ENCODE measurements at regions not wholly inside any gene's neighbourhood (a gene's known extent, or its start where the extent isn't known, plus 50 kb on each side); places are given as distances from the start of the nearest gene placed in this dataset.

- no peaks in the 10 kb centered on the region for H3K9me2 ChIP-seq (ENCODE audit: insufficient read depth, low read length)
- intact Hi-C loops (cut with micrococcal nuclease; ENCODE audit: unreplicated experiment) = no loop called here
- CTCF ChIA-PET (ENCODE audit: unreplicated experiment) = no interaction called here
- no peak overlapping the region for H3K4me3 ChIP-seq (ENCODE audit: low read depth, low read length, poor library complexity, severe bottlenecking)
- no peaks in the 10 kb centered on the region for H3K4me1 ChIP-seq (ENCODE audit: insufficient read depth, low read length, poor library complexity, severe bottlenecking)
- no peak for DNase-seq (ENCODE audit: low spot score)
- no peaks in the 10 kb centered on the region for H3K79me2 ChIP-seq (ENCODE audit: insufficient read depth, low read depth, low read length)
- TF ChIP-seq CTCF (conservative IDR thresholded peaks at IDR 0.05; ENCODE audit: low read length) (no peak), EZH2phosphoT487 (IDR thresholded peaks at IDR 0.05; ENCODE audit: borderline replicate concordance, low read depth, low read length) (no peak)
- H2AFZ ChIP-seq (ENCODE audit: low read length) = no peak overlapping the region
- no peak overlapping the region for H3K4me2 ChIP-seq (ENCODE audit: low read length)
- no peaks in the 10 kb centered on the region for H4K20me1 ChIP-seq (ENCODE audit: insufficient read depth, low read length)
- POLR2A ChIA-PET = no interaction called here
- H3K9me3 ChIP-seq (ENCODE audit: low read length) = no peaks in the 10 kb centered on the region
- H3K36me3 ChIP-seq (ENCODE audit: insufficient read depth, low read length) = no peaks in the 10 kb centered on the region
- H3K27ac ChIP-seq (ENCODE audit: low read depth, low read length, poor library complexity, severe bottlenecking) = no peak overlapping the region
- BruUV-seq (replicated peaks) = no TSS peak
Observed at GRCh38 chr18:51513517-51513916, 316.0 kb upstream of the MEX3C start.

DNA sequence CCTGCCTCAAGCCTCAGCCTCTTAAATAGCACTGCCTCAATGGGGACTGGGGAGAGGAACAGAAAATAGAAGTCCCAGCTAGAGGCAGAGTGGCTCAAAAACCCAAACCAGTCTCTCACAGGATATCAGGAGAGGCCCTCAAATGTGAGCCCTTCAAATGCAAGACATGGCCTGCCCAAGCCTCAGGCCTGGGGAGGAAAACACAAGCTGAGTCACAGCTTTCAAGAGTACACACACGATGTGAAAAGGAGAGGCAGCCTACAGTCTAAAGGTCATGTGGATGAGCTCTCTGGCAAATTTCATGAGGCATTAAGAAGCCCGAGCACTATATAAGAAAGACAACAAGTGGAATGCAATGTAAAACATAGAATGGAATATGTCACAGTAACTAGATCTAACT is 316.6 kb upstream of the MEX3C start:
- H3K9me3 ChIP-seq (ENCODE audit: low read length) = no peaks in the 10 kb centered on the region
- intact Hi-C loops (cut with micrococcal nuclease; ENCODE audit: unreplicated experiment) = no loop called here
- no peaks in the 10 kb centered on the region for H3K79me2 ChIP-seq (ENCODE audit: insufficient read depth, low read depth, low read length)
- TF ChIP-seq EZH2phosphoT487 (IDR thresholded peaks at IDR 0.05; ENCODE audit: borderline replicate concordance, low read depth, low read length) = no peak
- H3K4me2 ChIP-seq (ENCODE audit: low read length) = no peak overlapping the region
- H3K4me1 ChIP-seq (ENCODE audit: insufficient read depth, low read length, poor library complexity, severe bottlenecking) = no peaks in the 10 kb centered on the region
- H3K9me2 ChIP-seq (ENCODE audit: insufficient read depth, low read length) = no peaks in the 10 kb centered on the region
- H3K27ac ChIP-seq (ENCODE audit: low read depth, low read length, poor library complexity, severe bottlenecking) = no peak overlapping the region
- ChIA-PET POLR2A (interaction anchor here (0.7 kb wide), 1 partner anchor 72 kb away, joined by 3 read pairs; no protein-coding TSS in a partner anchor), CTCF (ENCODE audit: unreplicated experiment) (no interaction called here)
- no peaks in the 10 kb centered on the region for H4K20me1 ChIP-seq (ENCODE audit: insufficient read depth, low read length)
- no peak overlapping the region for H3K4me3 ChIP-seq (ENCODE audit: low read depth, low read length, poor library complexity, severe bottlenecking)
- no TSS peak for BruUV-seq (replicated peaks)
- no peak for DNase-seq (ENCODE audit: low spot score)
- H3K36me3 ChIP-seq (ENCODE audit: insufficient read depth, low read length) = no peaks in the 10 kb centered on the region
- H2AFZ ChIP-seq (ENCODE audit: low read length) = no peak overlapping the region

DNA sequence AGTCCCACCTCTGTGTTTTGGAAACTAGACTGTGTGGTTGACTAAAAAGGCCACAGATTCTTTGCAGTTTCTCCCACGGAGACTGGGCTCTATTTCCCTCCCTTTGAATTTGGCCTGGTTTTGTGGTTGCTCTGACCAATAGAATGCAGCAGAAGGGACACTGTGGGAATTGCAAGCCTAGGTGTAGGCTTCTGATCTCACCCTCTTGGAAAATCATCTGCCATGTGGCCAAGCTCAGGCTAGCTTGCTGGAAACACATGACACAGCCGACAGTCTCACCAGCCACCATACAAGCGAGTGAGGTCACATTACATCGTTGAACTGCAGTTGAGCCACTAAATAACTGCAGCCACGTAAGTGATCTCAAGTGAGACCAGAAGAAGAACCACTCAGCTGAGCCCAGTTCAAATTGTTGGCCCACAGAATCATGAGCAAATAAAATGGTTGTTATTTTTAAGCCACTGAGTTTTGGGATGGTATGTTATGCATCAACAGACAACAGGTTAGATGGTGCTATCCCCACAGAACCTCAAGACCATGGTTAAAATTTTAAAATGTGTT is 319.1 kb upstream of the MEX3C start:
- Histone ChIP-seq H3K4me2 (ENCODE audit: low read length) (no peak overlapping the region), H3K4me3 (ENCODE audit: low read depth, low read length, poor library complexity, severe bottlenecking) (no peak overlapping the region), H3K9me2 (ENCODE audit: insufficient read depth, low read length) (no peaks in the 10 kb centered on the region), H3K27ac (ENCODE audit: low read depth, low read length, poor library complexity, severe bottlenecking) (no peak overlapping the region), H3K9me3 (ENCODE audit: low read length) (no peaks in the 10 kb centered on the region), H4K20me1 (ENCODE audit: insufficient read depth, low read length) (no peaks in the 10 kb centered on the region), H3K4me1 (ENCODE audit: insufficient read depth, low read length, poor library complexity, severe bottlenecking) (no peaks in the 10 kb centered on the region), H3K36me3 (ENCODE audit: insufficient read depth, low read length) (no peaks in the 10 kb centered on the region), H2AFZ (ENCODE audit: low read length) (no peak overlapping the region), H3K79me2 (ENCODE audit: insufficient read depth, low read depth, low read length) (no peaks in the 10 kb centered on the region)
- BruUV-seq (replicated peaks) = no TSS peak
- DNase-seq (ENCODE audit: low spot score) = no peak
- POLR2A ChIA-PET = no interaction called here
- intact Hi-C loops (cut with micrococcal nuclease; ENCODE audit: unreplicated experiment) = no loop called here
- no peak for TF ChIP-seq CTCF (conservative IDR thresholded peaks at IDR 0.05; ENCODE audit: low read length)
- TF ChIP-seq EZH2phosphoT487 (IDR thresholded peaks at IDR 0.05; ENCODE audit: borderline replicate concordance, low read depth, low read length) = no peak
- CTCF ChIA-PET (ENCODE audit: unreplicated experiment) = no interaction called here

Measured in OCI-LY7 (cell line).